Activated CD4-positive, alpha-beta T cell treated with anti-CD3 and anti-CD28 coated beads, Interleukin-2, amount 10 ng/mL, durations not matched to agents 7 days and 5 days (primary cell): ENCODE measurements at regions not wholly inside any gene's neighbourhood (a gene's known extent, or its start where the extent isn't known, plus 50 kb on each side); places are given as distances from the start of the nearest gene placed in this dataset.

Experiments used
- CTCF ChIA-PET: fragments of 350-600 bp; sonication (Branson Sonifier 250); formaldehyde crosslinking; loops from one replicate; lab custom pipeline; 2021; ENCODE audit warnings: antibody characterized with exemption; lab: Charles Lee
- POLR2A ChIA-PET: fragments of 350-600 bp; sonication (Branson Sonifier 250); formaldehyde crosslinking; loops from one replicate; lab custom pipeline; 2021; ENCODE audit warnings: antibody characterized with exemption; lab: Charles Lee
- DNase-seq: peaks from one replicate; pipeline ENCODE4 v3.0.0-alpha.2; 2020
- H3K27ac Mint-ChIP-seq: one replicate; pipeline ENCODE4 v1.8.0; 2021; ENCODE audit warnings: mild to moderate bottlenecking, moderate library complexity, mixed read lengths
- H3K27me3 Mint-ChIP-seq: one replicate; pipeline ENCODE4 v1.8.0; 2021; ENCODE audit warnings: mixed read lengths
- H3K36me3 Mint-ChIP-seq: one replicate; pipeline ENCODE4 v1.8.0; 2021; ENCODE audit warnings: low read depth, mixed read lengths
- H3K4me1 Mint-ChIP-seq: one replicate; pipeline ENCODE4 v1.8.0; 2021; ENCODE audit warnings: mixed read lengths
- H3K4me3 Mint-ChIP-seq: one replicate; pipeline ENCODE4 v1.8.0; 2021; ENCODE audit warnings: mild to moderate bottlenecking, moderate library complexity, mixed read lengths
- H3K9me3 Mint-ChIP-seq: one replicate; pipeline ENCODE4 v1.8.0; 2021; ENCODE audit warnings: mixed read lengths

- Mint-ChIP-seq H3K36me3 (no peaks in the 10 kb centered on the region), H3K27ac (no peak overlapping the region), H3K4me3 (no peak overlapping the region), H3K27me3 (peaks cover 5% of the 10 kb centered on the region), H3K9me3 (no peaks in the 10 kb centered on the region), H3K4me1 (no peaks in the 10 kb centered on the region)
- ChIA-PET POLR2A (no interaction called here), CTCF (interaction anchor here (0.6 kb wide), 1 partner anchor 1518 kb away, joined by 3 read pairs; no protein-coding TSS in a partner anchor)
- no peak for DNase-seq
Measured at GRCh38 chr2:155379494-155379893, 681.0 kb downstream of the KCNJ3 start.

GRCh38 chr2:155377931-155378444 is 679.5 kb downstream of the KCNJ3 start:
- no peak for DNase-seq
- ChIA-PET CTCF (no interaction called here), POLR2A (no interaction called here)
- Mint-ChIP-seq H3K27me3 (peaks cover 5% of the 10 kb centered on the region), H3K9me3 (no peaks in the 10 kb centered on the region), H3K4me1 (no peaks in the 10 kb centered on the region), H3K36me3 (no peaks in the 10 kb centered on the region), H3K27ac (no peak overlapping the region), H3K4me3 (no peak overlapping the region)

- no peaks in the 10 kb centered on the region for H3K9me3 Mint-ChIP-seq
- POLR2A ChIA-PET: no interaction called here
Measured at GRCh38 chr2:155377266-155377680, 678.8 kb downstream of the KCNJ3 start.

GRCh38 chr2:155372969-155373368 is 674.5 kb downstream of the KCNJ3 start:
- Mint-ChIP-seq H3K9me3 (no peaks in the 10 kb centered on the region), H3K27me3 (no peaks in the 10 kb centered on the region), H3K4me3 (no peak overlapping the region), H3K27ac (no peak overlapping the region), H3K36me3 (no peaks in the 10 kb centered on the region), H3K4me1 (no peaks in the 10 kb centered on the region)
- ChIA-PET CTCF (no interaction called here), POLR2A (no interaction called here)
- no peak for DNase-seq

More at GRCh38 chr2:155377266-155377680, 678.8 kb downstream of the KCNJ3 start:
- peaks cover 5% of the 10 kb centered on the region for H3K27me3 Mint-ChIP-seq
- no peaks in the 10 kb centered on the region for H3K4me1 Mint-ChIP-seq
- H3K36me3 Mint-ChIP-seq: no peaks in the 10 kb centered on the region
- H3K27ac Mint-ChIP-seq: no peak overlapping the region
- CTCF ChIA-PET: interaction anchor here (1.0 kb wide), 1 partner anchor 1816 kb away, joined by 3 read pairs; no protein-coding TSS in a partner anchor
- H3K4me3 Mint-ChIP-seq: no peak overlapping the region
- DNase-seq: no peak

- Mint-ChIP-seq H3K9me3 (no peaks in the 10 kb centered on the region), H3K36me3 (no peaks in the 10 kb centered on the region), H3K4me1 (no peaks in the 10 kb centered on the region), H3K27me3 (no peaks in the 10 kb centered on the region), H3K27ac (no peak overlapping the region), H3K4me3 (no peak overlapping the region)
- ChIA-PET POLR2A (no interaction called here), CTCF (no interaction called here)
- no peak for DNase-seq
Measured at GRCh38 chr2:155368934-155369333, 670.4 kb downstream of the KCNJ3 start.

GRCh38 chr2:155364766-155365165 is 666.3 kb downstream of the KCNJ3 start:
- no peaks in the 10 kb centered on the region for H3K36me3 Mint-ChIP-seq
- no peaks in the 10 kb centered on the region for H3K9me3 Mint-ChIP-seq
- ChIA-PET CTCF (interaction anchor here (0.6 kb wide), 1 partner anchor 10 kb away, joined by 4 read pairs; no protein-coding TSS in a partner anchor), POLR2A (no interaction called here)
- no peaks in the 10 kb centered on the region for H3K27me3 Mint-ChIP-seq
- H3K27ac Mint-ChIP-seq: no peak overlapping the region
- H3K4me3 Mint-ChIP-seq: no peak overlapping the region
- no peak for DNase-seq
- no peaks in the 10 kb centered on the region for H3K4me1 Mint-ChIP-seq

- no peak for DNase-seq
- no peaks in the 10 kb centered on the region for H3K4me1 Mint-ChIP-seq
- H3K4me3 Mint-ChIP-seq: no peak overlapping the region
- POLR2A ChIA-PET: no interaction called here
- no peak overlapping the region for H3K27ac Mint-ChIP-seq
- H3K36me3 Mint-ChIP-seq: no peaks in the 10 kb centered on the region
- H3K9me3 Mint-ChIP-seq: no peaks in the 10 kb centered on the region
- H3K27me3 Mint-ChIP-seq: no peaks in the 10 kb centered on the region
- CTCF ChIA-PET: no interaction called here
Measured at GRCh38 chr2:155363349-155363888, 664.9 kb downstream of the KCNJ3 start.

- POLR2A ChIA-PET: no interaction called here
- CTCF ChIA-PET: no interaction called here
- DNase-seq: no peak
- Mint-ChIP-seq H3K36me3 (no peaks in the 10 kb centered on the region), H3K9me3 (peaks cover 2% of the 10 kb centered on the region), H3K4me1 (no peaks in the 10 kb centered on the region), H3K27me3 (no peaks in the 10 kb centered on the region), H3K27ac (no peak overlapping the region), H3K4me3 (no peak overlapping the region)
Measured at GRCh38 chr2:155357172-155357571, 658.7 kb downstream of the KCNJ3 start.

GRCh38 chr2:155356250-155356649 is 657.8 kb downstream of the KCNJ3 start:
- ChIA-PET POLR2A (no interaction called here), CTCF (no interaction called here)
- Mint-ChIP-seq H3K27ac (no peak overlapping the region), H3K9me3 (peaks cover 2% of the 10 kb centered on the region), H3K36me3 (no peaks in the 10 kb centered on the region), H3K4me1 (no peaks in the 10 kb centered on the region), H3K27me3 (no peaks in the 10 kb centered on the region), H3K4me3 (no peak overlapping the region)
- DNase-seq: no peak

- no peaks in the 10 kb centered on the region for H3K36me3 Mint-ChIP-seq
- CTCF ChIA-PET: no interaction called here
- POLR2A ChIA-PET: no interaction called here
- no peaks in the 10 kb centered on the region for H3K27me3 Mint-ChIP-seq
- H3K9me3 Mint-ChIP-seq: no peaks in the 10 kb centered on the region
- no peak overlapping the region for H3K4me3 Mint-ChIP-seq
- H3K4me1 Mint-ChIP-seq: no peaks in the 10 kb centered on the region
- no peak for DNase-seq
- H3K27ac Mint-ChIP-seq: no peak overlapping the region
Measured at GRCh38 chr2:155350783-155351580, 652.5 kb downstream of the KCNJ3 start.

- CTCF ChIA-PET: no interaction called here
- POLR2A ChIA-PET: no interaction called here
- DNase-seq: no peak
- Mint-ChIP-seq H3K36me3 (no peaks in the 10 kb centered on the region), H3K9me3 (no peaks in the 10 kb centered on the region), H3K4me3 (no peak overlapping the region), H3K27me3 (no peaks in the 10 kb centered on the region), H3K27ac (no peak overlapping the region), H3K4me1 (no peaks in the 10 kb centered on the region)
Measured at GRCh38 chr2:155332016-155332415, 633.5 kb downstream of the KCNJ3 start.

GRCh38 chr2:155320236-155320635 is 621.7 kb downstream of the KCNJ3 start:
- Mint-ChIP-seq H3K4me1 (no peaks in the 10 kb centered on the region), H3K4me3 (no peak overlapping the region), H3K36me3 (no peaks in the 10 kb centered on the region), H3K27ac (no peak overlapping the region), H3K27me3 (no peaks in the 10 kb centered on the region), H3K9me3 (no peaks in the 10 kb centered on the region)
- POLR2A ChIA-PET: no interaction called here
- DNase-seq: no peak
- CTCF ChIA-PET: no interaction called here

GRCh38 chr2:155318710-155319109 is 620.2 kb downstream of the KCNJ3 start:
- DNase-seq: no peak
- ChIA-PET CTCF (no interaction called here), POLR2A (no interaction called here)
- Mint-ChIP-seq H3K9me3 (no peaks in the 10 kb centered on the region), H3K27ac (no peak overlapping the region), H3K27me3 (no peaks in the 10 kb centered on the region), H3K4me1 (no peaks in the 10 kb centered on the region), H3K36me3 (no peaks in the 10 kb centered on the region), H3K4me3 (no peak overlapping the region)
